ENCODE measurements at regions not wholly inside any gene's neighbourhood (a gene's known extent, or its start where the extent isn't known, plus 50 kb on each side); places are given as distances from the start of the nearest gene placed in this dataset.

GRCh38 chr7:152905949-152906348, 146.4 kb downstream of the ACTR3B start:
- Histone ChIP-seq H3K27ac (peak overlapping the region in 1 of 3 donors; percentile 2), H3K4me3 (no peak overlapping the region), H3K27me3 (no peaks in the 10 kb centered on the region), H3K4me1 (peaks cover 0 to 22% (median 0%) of the 10 kb centered on the region in 4 donors), H3K9me3 (no peaks in the 10 kb centered on the region), H3K36me3 (no peaks in the 10 kb centered on the region)
- TF ChIP-seq POLR2A (IDR thresholded peaks at IDR 0.05) (no peak), CTCF (IDR thresholded peaks at IDR 0.05) (no peak)
- intact Hi-C loops (cut with DNase I), result no loop called here
- WGBS (ENCODE audit: insufficient coverage, low coverage, low lambda C conversion rate, missing lambda C conversion rate), result 35% methylated on average over 2 of the region's 2 CpGs
- DNase-seq (no peak), ATAC-seq (peak in 3 of 4 donors; percentile 55 to 80 (median 80))

- Histone ChIP-seq H3K27ac (no peak overlapping the region), H3K9me3 (no peaks in the 10 kb centered on the region), H3K4me1 (peaks cover 0 to 14% (median 0%) of the 10 kb centered on the region in 4 donors), H3K27me3 (no peaks in the 10 kb centered on the region), H3K36me3 (no peaks in the 10 kb centered on the region), H3K4me3 (no peak overlapping the region)
- intact Hi-C loops (cut with DNase I), result no loop called here
- DNase-seq (no peak), ATAC-seq (no peak)
- TF ChIP-seq POLR2A (IDR thresholded peaks at IDR 0.05) (no peak), CTCF (IDR thresholded peaks at IDR 0.05) (no peak)
- 94% methylated on average over 11 of the region's 11 CpGs for WGBS (ENCODE audit: insufficient coverage, low coverage, low lambda C conversion rate, missing lambda C conversion rate)
Measured at GRCh38 chr7:152907042-152907761, 147.7 kb downstream of the ACTR3B start.

- H3K4me3 ChIP-seq, result no peak overlapping the region
- H3K27me3 ChIP-seq, result no peaks in the 10 kb centered on the region
- H3K9me3 ChIP-seq, result no peaks in the 10 kb centered on the region
- H3K27ac ChIP-seq, result no peak overlapping the region
- intact Hi-C loops (cut with DNase I), result no loop called here
- TF ChIP-seq POLR2A (IDR thresholded peaks at IDR 0.05) (no peak), CTCF (IDR thresholded peaks at IDR 0.05) (no peak)
- 97% methylated on average over 6 of the region's 6 CpGs for WGBS (ENCODE audit: insufficient coverage, low coverage, low lambda C conversion rate, missing lambda C conversion rate)
- ATAC-seq (no peak), DNase-seq (no peak)
- H3K36me3 ChIP-seq, result no peaks in the 10 kb centered on the region
- H3K4me1 ChIP-seq, result peaks cover 0 to 20% (median 0%) of the 10 kb centered on the region in 4 donors
Measured at GRCh38 chr7:152909280-152909679, 149.7 kb downstream of the ACTR3B start.

- no peak overlapping the region for H3K27ac ChIP-seq
- H3K4me1 ChIP-seq, result peaks cover 0 to 20% (median 0%) of the 10 kb centered on the region in 4 donors
- H3K4me3 ChIP-seq, result no peak overlapping the region
- TF ChIP-seq CTCF (IDR thresholded peaks at IDR 0.05), result no peak
- no peaks in the 10 kb centered on the region for H3K27me3 ChIP-seq
- no peak for DNase-seq
- 67% methylated on average over 12 of the region's 12 CpGs for WGBS (ENCODE audit: insufficient coverage, low coverage, low lambda C conversion rate, missing lambda C conversion rate)
- H3K9me3 ChIP-seq, result no peaks in the 10 kb centered on the region
- H3K36me3 ChIP-seq, result no peaks in the 10 kb centered on the region
- no peak for ATAC-seq
- intact Hi-C loops (cut with DNase I), result no loop called here
Measured at GRCh38 chr7:152909683-152910544, 150.4 kb downstream of the ACTR3B start.
